ENCODE measurements at regions not wholly inside any gene's neighbourhood (a gene's known extent, or its start where the extent isn't known, plus 50 kb on each side); places are given as distances from the start of the nearest gene placed in this dataset.

DNA sequence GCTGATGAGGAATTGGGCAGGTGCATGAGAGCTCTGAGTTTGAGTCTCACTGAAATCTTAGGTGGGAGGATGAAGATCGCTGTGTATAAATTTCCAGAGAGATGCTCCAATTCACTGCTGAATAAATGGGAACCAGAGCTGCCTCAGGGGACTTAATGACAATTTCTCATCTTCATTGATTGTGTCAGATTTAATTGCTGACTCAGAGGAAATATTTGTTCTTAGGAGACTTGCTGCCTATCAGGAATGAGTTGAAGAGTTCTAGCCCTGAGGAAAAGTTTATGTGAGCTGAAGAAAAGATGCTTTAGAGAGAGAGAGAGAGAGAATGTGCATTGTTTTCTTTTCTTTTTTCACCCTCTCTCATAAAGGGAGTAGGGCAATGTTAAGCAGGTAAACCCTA lies 827.5 kb upstream of the WWC1 start:
- DNase-seq (ENCODE audit: low read depth in 2 of 2) = no peak

DNA sequence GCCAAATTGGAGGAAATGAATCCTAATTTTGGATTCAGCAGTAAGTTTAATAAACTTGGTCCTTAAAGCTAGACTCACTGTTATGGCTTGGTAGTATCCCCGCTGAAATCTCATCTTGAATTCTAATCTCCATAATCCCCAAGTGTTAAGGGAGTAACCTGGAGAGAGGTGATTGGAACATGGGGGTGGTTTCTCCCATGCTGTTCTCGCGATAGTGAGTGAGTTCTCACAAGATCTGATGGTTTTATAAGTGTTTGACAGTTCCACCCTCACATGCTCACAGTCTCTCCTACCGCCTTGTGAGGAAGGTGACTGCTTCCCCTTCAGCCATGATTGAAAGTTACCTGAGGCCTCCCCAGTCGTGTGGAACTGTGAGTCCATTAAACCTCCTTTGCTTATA lies 824.5 kb upstream of the WWC1 start:
- DNase-seq (ENCODE audit: low read depth in 2 of 2) = no peak

DNA sequence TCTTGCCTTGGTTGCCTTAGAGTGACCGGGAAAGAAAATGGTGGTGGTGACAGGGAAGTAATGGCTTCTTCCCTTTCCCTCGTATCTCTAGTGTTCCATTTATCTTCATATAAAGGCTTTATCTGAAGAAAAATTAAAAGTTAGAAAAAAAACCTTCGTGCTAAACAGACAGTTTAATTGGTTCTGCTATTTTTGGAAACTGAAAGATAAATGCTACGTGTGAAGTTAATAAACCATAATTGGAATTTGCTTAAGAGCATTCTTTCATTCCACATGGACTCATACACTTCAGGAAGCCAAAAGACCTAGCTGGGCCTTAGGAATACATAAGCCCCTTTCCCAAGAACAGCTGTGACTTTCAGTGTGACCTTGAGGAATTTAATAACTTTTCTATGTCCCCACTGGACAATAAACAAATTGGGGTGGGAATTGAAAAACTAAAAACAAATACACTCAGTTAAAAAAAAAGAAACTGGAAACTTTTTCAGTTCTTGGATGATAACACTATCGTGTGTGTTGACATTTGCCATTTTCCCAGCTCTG lies 818.8 kb upstream of the WWC1 start:
- DNase-seq (ENCODE audit: low read depth in 2 of 2) = no peak

DNA sequence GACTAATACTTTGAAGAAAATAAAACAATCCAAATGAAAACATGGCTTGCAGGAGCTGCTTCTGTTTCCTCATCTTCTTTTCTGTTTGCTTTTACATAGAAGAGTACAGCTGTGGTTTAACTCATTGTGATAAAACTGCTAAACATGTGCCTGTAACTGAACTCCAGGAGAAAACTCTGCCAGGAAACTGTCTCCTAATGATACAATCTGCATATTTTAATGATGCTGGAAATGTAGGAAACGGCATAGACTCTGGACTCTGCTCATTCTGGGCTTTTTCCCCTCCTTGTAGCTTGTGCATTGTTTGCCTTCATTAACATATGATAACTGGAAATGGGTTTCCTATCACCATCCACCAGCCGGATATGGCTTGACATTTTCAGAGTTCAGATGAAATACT lies 813.3 kb upstream of the WWC1 start:
- no peak for DNase-seq (ENCODE audit: low read depth in 2 of 2)

DNA sequence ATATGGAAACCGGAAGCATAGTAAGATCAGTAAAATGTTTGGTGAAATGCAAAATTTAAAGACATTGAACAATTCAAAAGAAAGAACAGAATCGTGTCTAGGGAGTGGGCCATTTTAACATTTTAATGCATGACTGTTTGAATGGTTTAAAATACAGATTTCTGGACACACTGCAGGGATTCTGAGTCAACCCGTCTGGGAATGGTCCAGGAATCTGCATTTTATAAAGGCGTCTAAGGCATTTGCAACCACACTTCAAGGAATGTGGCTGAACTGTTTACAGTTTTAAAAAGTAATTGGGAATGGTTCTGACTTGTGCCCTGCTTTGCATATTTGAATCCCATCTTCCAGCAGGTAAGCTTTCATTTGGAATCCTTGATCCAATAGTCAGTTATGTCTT lies 811.7 kb upstream of the WWC1 start:
- DNase-seq (ENCODE audit: low read depth in 2 of 2) = no peak

DNA sequence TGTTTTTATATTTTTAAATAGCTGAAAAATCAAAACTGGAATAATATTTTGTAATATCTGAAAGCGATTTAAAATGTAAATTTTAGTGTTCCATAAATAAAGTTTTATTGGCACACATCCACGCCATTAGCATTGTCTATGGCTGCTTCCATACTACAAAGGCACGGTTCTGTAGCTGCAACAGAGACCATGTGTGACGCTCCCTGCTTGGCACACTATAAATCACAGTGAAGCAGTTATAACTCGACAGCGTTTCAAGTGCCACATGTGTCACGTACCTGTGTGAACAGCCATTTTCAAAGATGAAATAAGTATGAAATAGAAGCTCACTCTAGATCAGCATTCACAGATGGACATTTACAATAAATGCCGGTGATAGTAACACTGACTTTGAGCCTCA lies 810.1 kb upstream of the WWC1 start:
- DNase-seq (ENCODE audit: low read depth in 2 of 2) = no peak

DNA sequence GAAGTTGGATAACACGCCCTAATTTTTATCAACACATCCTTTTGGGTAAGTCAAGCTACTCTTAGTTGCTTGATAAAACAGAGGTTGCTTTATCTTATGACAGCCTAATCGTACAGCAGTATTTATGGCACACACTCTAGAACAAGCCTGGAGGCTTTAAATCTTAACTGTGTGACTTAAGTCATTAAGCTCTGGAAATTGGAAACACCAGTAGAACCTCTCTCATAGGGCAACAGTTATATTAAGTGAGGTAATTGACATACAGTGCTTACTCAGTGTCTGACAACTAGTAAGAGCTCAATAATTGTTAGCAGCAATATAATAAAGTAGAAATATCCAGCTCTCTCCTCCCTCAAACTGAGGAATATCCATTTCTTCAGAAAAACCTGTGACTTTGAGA lies 808.9 kb upstream of the WWC1 start:
- no peak for DNase-seq (ENCODE audit: low read depth in 2 of 2)

DNA sequence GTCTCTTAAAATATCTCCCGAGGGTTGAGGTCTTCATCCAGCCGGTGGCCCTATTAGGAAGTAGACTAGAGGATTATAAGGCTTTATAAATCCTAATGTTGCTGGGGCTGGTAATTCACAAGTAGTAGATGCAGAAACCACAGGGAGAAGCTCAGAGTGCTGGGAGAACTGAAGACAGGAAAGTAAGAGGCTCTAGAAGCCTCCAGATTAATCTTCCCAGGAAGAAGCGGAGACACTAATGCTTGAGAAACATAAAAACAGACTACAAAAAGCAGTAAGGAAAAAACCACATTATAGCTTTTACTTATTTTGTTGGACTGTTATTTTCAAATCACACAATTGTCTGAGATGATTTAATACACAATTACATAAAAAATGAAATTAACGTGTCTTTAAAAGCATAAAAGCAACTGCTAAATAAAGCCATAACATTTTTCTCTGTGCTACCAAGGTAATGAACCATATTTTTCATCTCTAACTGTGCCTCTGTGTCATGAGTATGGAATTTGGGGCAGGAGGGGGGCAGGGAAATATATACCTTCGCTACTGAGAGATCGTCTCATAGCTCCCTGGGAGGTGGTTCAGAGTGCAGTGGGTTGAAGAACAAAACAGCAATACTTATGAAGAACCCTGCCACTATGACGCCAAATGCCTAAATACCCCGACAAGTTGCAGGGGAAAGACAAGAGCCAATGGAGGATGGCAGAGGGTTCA lies 806.2 kb upstream of the WWC1 start:
- DNase-seq (ENCODE audit: low read depth in 2 of 2) = no peak

DNA sequence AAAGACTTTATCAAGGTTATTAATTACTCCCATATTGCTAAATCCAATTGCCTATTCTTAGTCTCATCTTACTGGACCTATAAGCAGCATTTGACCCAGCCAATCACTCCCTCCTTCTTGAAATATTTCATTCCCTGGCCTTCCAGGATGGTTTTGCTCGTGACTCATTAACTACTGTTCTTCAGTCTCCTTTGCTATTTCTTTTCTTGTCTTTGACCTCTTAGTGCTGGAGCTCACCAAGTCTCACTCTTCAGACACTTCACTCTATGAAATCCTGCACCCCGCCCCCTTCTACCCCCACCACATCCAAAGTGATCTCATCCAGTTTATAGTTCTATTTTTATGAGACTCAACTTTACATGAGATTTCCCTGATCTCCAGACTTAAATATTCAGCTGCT lies 803.1 kb upstream of the WWC1 start:
- DNase-seq (ENCODE audit: low read depth in 2 of 2) = no peak

DNA sequence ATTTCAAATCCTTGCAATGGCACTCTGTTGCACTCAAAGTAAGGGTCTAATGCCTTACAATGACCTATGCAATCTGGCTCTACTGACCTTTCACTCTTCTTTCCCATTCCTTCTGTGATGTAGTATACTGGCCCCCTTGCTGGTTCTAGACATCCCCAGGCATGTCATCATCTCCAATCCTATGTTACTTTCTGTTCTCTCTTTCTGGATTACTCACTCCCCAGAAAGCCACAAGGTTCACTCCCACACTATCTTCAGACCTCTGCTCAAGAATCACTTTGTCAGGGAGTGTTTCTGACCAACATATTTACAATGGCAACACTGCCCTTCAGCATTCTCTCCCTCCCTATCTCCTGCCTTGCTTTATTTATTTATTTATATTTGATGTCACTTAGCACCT lies 802.2 kb upstream of the WWC1 start:
- DNase-seq (ENCODE audit: low read depth in 2 of 2) = no peak

DNA sequence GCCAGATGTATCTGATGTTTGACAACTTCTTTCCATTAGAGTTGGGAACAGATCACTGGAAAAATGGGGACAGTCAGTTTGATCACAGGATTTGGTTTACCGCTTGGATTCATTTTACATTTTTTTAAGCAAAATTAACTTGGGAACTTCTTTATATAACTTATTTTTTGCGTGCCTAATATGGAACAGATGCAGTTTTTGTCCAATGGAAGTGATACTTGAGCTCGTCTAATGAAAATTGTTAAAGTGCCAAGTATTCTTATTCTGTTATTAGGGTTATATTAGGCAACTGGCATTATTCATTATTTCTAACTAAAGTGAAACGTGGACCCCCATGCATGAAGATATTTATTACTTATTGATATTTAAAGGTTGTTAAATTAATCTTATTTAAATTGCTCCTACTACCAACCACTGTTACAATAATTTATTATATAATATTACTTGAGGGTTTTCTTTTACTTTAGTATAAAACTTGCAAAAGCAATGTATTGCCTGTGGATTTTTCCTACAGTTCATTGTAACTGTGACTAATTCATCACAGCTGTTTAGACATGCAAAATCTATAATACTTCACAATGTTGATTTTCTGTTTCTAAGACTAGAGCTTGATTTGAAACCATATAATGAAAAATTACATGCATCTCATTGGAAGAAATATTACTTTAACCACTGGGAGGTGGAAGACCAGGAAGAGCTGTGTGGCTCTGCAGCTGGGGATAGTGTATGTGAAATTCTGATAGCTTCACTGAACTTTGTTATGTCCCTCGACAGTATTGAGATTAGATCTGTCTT lies 787.3 kb upstream of the WWC1 start:
- DNase-seq (ENCODE audit: low read depth in 2 of 2) = no peak

DNA sequence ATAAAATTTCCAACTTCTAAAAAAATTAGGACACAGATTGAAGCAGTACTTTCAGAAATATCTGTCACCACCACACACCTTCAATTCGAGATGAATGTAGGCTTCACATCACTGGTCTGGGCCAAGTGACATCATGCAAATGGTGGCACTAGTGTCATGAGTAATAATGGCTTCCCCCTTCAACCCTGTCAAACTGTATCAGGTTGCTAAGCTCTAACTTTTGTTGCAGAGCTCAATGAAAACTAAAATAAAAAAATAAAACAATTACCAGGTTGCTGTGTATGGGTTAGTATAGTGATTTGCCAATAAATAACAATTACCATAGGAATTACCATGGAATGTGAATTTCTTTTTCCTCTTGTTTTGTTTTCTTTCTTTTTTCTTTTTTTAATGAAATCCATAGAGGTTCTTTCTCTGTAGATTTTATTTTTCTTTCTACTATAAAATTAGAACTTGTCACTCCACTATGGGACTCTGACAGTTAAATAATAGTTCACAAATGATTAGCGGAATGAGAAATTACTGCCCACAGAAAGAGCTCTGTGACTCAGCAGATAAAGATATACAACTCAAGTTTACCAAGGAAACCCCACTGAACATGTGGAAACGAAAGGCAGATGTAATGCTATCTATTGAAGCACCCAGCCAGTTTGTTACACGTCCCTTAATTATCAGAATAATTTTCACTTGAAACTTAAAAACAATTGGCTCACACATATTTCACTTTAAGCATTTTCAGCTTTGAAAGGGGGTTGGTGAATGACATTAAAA lies 783.8 kb upstream of the WWC1 start:
- DNase-seq (ENCODE audit: low read depth in 2 of 2) = no peak

DNA sequence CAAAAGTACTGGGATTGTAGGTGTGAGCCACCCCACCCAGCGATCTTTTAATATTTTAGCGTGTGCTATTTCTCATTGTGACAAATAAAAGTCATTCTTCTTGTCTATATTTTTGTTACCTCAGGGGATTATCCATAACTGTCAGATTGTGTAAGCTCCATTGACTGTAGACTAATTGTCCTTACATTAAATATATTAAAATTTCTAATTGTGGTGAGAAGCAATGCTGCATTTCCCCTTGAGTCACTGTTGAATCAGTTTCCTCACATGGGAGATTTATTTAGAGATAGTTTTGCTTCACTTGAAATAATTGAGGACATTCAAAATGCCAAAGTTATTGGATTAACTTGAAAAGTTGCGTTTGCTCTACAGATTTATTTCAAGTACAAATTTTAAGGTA lies 782.4 kb upstream of the WWC1 start:
- DNase-seq (ENCODE audit: low read depth in 2 of 2) = no peak

DNA sequence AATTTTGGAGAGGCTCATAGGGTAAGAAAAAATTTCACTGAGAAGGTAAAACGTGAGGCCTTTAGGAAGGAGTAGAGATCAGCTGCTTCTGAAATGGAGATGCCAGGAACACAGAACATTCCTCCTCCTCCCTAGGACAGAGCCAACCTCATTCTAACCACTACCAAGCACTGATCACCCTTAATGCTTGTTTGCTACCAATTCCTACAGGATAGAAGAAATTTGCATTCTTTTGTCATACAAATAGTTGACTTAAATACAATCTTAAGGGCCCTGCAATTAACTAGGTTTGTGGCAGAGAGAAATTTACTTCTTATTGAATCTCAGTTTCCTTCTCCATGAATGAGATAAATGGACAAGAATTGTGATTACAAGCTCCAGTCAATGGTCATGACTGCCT lies 780.2 kb upstream of the WWC1 start:
- no peak for DNase-seq (ENCODE audit: low read depth in 2 of 2)

DNA sequence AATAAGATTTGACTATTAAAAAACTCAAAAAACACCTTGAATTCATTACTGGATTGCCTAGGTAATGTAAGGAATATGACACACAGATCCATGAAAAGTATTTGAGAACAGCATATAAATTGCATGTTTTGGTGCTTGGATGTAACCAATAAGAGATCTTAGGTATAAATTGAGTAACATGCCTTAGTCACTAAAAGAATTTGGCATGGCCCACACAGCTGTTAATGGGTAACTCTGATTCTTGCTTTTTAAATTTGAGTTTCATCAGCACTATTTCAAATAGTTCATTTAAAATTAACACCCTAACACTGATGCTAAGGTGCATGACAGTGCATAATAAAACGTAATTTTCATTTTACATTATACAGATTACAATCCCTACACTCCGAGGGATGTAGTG lies 779.3 kb upstream of the WWC1 start:
- DNase-seq (ENCODE audit: low read depth in 2 of 2) = no peak

DNA sequence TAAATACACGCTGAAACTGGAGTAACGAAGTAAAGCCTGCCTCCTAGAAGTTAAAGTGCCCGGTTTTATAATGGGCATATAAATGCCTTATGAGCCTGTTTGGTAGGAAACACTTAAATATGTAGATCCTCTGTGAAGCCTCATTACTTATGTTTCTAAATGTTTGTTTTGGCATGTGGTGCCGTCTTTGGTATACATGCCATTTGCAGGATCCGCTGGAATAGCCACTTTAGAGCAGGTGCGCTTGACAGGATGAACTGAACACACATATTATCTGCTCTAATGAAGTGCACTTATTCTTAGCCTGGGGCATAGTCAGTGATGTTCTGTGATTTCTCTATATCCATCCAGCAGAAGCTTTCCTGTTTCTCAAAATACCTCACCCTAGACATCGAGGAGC lies 778.1 kb upstream of the WWC1 start:
- no peak for DNase-seq (ENCODE audit: low read depth in 2 of 2)

DNA sequence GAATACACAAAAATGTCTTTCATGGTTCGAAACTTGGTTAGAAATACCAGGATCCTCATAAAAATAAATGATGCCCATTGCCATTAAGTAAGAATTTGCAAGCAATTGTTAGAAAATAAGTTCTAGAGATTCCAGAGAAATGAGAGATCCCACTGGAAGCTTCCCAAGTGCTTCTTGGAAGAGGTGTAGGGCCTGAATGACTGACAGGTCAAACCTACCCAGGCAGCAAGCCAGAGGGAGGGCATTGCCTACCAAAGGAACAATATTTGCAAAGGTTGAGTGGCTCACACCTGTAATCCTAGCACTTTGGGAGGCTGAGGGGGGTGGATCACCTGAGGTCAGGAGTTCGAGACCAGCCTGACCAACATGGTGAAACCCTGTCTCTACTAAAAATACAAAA lies 777.0 kb upstream of the WWC1 start:
- no peak for DNase-seq (ENCODE audit: low read depth in 2 of 2)

DNA sequence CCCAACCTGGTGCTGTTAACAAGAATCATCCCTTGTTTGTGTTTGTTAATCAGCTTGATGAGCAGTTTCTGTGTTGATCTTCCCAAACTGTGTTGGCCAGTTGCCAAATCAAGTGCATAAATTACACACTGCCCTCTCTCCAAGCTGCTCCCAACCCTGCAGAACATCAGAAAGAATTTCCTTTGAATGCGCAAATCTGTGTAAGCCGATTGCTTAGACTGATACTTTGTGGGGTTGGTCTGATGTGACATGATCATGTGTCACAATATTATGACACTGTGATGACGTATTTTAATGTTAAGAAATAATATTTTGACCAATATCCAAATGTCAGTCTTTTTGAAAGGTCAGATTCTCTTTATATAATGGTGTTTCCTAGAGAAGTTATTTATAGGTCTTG lies 766.4 kb upstream of the WWC1 start:
- DNase-seq (ENCODE audit: low read depth in 2 of 2) = no peak

DNA sequence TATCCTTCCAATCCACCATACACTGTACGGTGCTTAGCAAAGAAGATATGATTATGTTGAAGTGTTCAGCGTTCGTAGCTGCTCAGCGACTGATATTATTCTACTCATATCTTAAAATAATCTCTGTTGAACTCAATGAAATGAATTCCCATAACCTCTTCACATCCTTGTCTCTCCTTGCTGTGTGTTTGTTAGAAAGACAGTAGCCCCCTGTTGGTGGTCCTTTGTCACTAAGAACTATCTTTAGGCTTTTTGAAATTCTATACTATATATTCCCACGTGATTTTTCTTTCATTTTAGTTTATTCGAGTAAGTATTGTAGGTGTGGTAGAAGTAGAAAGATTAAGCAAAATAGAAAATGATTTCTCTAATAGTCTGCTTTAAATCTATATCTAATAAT lies 762.8 kb upstream of the WWC1 start:
- no peak for DNase-seq (ENCODE audit: low read depth in 2 of 2)

DNA sequence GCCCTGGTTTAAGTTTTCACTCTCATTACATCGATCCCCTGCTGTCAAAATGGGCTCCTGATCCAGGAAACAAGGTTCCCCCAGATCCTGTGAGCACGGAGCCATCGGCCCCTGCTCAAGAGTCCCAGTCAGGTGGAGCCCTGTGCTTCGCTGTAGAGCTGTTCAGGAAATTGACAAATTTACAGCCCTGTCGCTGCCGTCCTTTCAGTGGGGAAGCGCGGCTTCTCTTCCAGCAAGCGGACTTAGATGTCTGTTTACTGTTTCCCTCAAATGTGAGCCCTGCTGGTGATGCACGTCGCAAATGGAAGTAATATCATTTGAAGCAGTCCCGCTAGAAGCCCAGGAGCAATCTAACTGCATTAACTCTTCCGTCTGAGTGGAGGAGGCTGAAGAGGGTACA lies 760.9 kb upstream of the WWC1 start:
- DNase-seq (ENCODE audit: low read depth in 2 of 2) = no peak

DNA sequence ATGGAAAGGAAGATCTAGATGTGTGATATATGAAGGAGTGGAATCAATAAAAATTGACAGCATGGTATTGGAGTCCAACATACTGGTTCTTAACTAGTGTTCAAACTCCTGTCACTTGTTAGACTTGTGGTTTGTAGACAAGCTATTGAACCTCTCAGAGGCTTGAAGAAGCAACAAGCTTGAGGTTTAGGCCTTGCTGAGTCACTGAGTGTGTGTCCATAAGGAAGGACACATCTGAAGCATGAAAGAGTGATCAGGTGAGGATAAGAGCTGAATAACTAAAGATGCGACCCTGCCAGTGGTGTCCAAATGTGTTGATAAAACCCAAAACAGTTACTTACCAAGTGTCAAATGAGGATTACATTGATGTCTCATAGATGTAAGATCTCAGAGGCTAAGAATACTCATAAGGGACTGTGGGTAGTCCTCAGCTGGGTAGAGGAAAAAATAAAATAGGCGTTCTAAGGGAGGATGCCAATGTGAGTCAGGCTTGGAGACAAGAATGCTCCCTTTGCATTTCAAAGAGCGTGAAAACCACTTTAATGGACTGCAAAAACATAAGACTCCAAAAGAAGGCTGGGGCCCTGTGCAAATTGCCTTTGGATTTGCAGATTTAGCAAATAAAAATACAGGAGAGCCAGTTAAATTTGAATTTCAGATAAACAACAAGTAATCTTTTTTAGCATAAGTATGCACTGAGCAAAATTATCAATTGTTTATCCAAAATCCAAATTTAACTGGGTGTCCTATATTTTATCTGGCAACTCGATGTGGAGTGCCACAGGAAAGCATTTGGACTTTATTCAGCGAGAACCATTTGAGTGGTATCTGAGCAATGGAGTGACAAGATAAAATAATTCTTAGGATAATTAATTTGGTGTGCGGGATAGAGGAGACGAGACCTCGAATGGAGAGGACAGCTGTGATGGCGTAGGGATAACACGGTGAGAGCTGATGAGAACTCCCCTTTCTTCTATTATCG lies 757.3 kb upstream of the WWC1 start:
- no peak for DNase-seq (ENCODE audit: low read depth in 2 of 2)

Measured in activated CD4-positive, alpha-beta T cell treated with anti-CD3 and anti-CD28 coated beads for 24 hours (primary cell).